GM19025 (cell line): ENCODE measurements at regions not wholly inside any gene's neighbourhood (a gene's known extent, or its start where the extent isn't known, plus 50 kb on each side); places are given as distances from the start of the nearest gene placed in this dataset.

Source experiments
- ATAC-seq: cut with Tn5 transposase; IDR thresholded peaks from one replicate; pipeline ENCODE4 v1.9.1; 2021; ENCODE audit warnings: mild to moderate bottlenecking, low read depth, moderate library complexity; ENCODE audit not compliant: unreplicated experiment

DNA sequence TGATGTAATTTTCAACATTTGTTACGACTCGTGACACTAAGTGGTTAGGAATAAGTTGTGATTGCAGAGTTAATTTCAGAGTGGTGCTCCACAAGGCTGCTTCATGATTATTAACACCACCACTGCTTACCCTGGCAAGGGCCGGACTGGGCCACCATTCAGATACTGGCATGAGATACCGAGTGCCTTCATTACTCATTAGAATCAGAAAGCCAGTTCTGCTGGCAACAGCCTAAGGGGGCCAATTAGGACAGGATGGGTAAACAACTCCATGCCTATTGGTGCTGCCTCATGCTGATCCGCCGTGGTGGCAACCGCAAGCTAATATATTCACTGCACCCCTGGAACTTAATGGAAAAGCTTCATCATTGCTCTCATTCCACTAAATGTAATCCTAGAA lies 575.1 kb downstream of the EFNB2 start:
- ATAC-seq: no peak

GRCh38 chr13:105959876-105960275 lies 575.6 kb downstream of the EFNB2 start:
- no peak for ATAC-seq

DNA sequence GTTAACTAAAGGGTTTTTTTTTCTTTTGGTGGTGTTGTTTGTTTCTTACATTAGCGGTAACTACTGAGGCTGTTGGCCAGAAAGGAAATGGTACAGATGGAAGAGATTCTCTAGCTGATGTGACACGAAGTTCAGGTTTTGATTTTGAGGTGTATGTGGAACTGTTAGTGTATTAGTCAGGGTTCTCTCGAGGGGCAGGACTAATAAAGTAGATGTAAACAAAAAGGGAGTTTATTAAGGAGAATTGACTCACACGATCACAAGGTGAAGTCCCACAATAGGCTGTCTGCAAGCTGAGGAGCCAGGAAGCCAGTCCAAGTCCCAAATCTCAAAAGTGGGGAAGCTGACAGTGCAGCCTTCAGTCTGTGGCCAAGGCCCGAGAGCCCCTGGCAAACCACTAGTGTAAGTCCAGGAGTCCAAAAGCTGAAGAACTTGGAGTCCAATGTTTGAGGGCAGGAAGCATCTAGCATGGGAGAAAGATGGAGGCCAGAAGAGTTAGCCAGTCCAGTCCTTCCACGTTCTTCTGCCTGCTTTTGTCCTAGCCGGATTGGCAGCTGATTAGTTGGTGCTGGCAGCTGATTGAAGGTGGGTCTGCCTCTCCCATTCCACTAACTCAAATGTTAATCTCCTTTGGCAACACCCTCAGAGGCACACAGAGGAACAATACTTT lies 577.6 kb downstream of the EFNB2 start:
- no peak for ATAC-seq

DNA sequence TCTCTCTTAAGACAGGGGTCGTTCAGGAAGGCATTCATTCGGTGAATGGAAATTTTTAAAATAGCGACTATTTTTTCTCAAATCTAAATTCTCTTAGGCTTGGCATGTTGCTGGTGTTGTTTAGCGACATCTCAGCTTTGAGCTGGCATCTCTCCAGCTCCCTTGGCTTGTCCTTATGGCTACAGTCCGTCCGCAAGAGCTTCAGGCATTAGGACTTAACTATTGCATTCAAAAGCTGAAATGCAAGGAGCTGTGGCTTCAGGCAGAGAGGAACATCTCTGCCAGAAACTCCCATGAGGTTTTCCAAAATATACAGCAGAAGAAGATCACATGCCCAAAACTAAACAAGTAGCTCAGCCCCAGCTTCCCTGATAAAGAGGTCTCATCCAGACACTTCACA lies 578.5 kb downstream of the EFNB2 start:
- ATAC-seq: no peak

GRCh38 chr13:105952973-105953290 lies 582.5 kb downstream of the EFNB2 start:
- no peak for ATAC-seq

DNA sequence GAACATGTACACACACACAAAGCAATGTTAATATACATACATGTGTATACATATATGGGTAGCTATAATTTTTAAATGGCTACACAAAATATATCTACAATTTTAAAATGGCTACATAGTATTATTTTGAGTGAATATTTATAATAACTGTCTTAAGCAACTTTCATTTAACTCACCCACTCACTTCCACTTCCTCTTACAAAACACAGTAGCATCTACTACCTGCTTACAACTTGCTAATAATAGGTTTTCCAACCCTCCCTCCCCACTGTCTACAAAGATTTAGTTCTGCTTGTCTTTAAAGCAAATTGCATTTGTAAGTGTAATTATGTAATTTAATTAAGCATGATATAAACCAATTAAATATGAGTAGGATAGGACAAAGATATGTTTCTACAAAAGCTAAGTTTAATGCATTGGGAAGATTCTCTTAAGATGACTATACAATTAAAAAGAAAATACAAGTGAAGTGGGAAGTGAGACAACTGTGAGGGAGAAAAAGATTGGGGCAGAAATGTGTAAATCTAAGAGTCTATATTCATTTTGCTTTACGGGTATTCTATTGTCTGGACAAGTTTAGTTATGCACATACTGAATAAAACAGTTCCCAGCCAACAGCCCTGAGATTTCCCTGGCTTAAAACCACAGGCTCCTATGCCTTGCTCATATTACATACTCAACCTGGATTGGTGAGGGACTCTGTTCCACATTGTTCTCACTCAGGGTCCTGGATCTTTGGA lies 583.1 kb downstream of the EFNB2 start:
- no peak for ATAC-seq

- ATAC-seq: no peak
Observed at GRCh38 chr13:105948143-105948542, 587.3 kb downstream of the EFNB2 start.

- no peak for ATAC-seq
Observed at GRCh38 chr13:105940882-105941281, 594.6 kb downstream of the EFNB2 start.

GRCh38 chr13:105937451-105937850 lies 598.0 kb downstream of the EFNB2 start:
- ATAC-seq: no peak

GRCh38 chr13:105936816-105937215 lies 598.6 kb downstream of the EFNB2 start:
- ATAC-seq: no peak

DNA sequence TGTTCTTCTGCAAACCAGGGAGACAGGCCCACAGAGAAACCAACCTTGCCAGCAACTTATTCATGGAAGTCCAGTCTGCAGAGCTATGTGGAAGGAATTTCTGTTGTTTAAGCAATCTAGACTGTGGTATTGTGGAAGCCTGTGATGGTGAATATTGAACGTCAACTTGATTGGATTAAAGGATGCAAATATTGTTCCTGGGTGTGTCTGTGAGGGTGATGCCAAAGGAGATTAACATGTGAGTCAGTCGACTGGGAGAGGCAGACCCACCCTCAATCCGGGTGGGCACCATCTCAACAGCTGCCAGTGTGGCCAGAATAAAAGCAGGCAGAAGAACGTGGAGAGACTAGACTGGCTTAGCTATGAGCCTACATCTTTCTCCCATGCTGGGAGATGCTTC lies 606.0 kb downstream of the EFNB2 start:
- no peak for ATAC-seq

DNA sequence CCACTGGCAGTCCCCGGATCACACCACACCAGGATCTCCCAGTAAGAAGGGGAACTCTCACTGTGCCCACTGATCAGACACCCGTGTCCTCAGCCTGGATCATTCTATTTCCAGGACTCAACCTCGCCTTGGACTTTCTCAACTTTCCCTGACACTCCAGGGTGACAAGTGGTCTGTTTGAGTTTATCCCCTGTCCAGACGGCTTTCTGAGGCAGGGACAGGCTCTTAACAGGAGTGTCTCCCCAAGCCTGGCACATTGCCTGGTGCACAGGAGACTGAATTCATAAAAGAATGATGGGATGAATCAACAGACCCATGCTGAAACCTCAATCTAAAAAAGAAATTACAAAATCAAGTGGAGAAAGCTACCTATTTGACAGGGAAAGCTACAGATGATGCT lies 606.6 kb downstream of the EFNB2 start:
- no peak for ATAC-seq

DNA sequence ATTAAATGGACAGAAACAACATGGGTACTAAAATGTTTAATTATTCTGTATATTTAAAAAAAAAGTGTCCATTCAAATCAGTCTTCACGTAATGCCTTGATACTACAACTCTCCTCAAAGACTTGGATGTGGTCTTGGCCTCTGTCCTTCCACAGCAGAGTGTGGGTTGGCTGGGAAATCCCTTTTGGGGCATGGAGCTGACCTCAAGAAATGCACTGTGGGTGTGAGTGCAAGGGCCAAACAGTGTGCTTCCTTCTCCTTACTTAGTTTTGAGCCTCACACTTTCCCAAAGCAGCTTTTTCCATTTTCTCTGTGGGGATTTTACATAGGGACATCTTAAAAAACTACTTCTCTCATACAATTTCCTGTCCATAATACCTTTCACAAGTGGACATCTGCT lies 607.4 kb downstream of the EFNB2 start:
- ATAC-seq: no peak

GRCh38 chr13:105925496-105925895 lies 610.0 kb downstream of the EFNB2 start:
- ATAC-seq: no peak

GRCh38 chr13:105921711-105922110 lies 613.8 kb downstream of the EFNB2 start:
- ATAC-seq: no peak

- no peak for ATAC-seq
Observed at GRCh38 chr13:105920370-105920769, 615.1 kb downstream of the EFNB2 start.

- no peak for ATAC-seq
Observed at GRCh38 chr13:105918842-105919741, 616.4 kb downstream of the EFNB2 start.

DNA sequence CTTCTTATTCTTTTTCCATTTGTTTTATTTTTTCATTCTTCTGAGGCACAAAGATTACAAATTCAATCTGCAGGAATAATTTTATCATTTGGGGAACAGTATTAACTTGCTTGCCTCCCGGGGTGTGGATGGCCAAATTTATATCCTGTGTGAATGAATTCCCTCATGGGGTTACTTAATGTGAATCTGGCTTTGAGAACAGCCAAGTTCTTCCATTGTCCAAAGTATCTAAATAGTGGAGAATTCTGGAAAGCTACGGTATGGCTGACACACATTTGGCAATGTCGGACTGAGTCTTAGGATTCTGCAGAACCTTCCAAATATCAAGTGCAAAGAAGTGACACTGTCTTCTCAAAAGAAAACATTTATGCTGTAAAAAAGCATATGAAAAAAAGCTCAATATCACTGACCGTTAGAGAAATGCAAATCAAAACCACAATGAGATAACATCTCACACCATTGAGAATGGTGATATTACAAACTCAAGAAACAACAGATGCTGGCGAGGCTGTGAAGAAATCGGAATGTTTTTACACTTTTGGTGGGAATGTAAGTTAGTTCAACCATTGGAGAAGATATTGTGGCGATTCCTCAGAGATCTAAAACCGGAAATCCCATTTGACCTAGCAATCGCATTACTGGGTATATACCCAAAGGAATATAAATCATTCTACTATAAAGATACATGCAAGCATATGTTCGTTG lies 620.2 kb downstream of the EFNB2 start:
- no peak for ATAC-seq

DNA sequence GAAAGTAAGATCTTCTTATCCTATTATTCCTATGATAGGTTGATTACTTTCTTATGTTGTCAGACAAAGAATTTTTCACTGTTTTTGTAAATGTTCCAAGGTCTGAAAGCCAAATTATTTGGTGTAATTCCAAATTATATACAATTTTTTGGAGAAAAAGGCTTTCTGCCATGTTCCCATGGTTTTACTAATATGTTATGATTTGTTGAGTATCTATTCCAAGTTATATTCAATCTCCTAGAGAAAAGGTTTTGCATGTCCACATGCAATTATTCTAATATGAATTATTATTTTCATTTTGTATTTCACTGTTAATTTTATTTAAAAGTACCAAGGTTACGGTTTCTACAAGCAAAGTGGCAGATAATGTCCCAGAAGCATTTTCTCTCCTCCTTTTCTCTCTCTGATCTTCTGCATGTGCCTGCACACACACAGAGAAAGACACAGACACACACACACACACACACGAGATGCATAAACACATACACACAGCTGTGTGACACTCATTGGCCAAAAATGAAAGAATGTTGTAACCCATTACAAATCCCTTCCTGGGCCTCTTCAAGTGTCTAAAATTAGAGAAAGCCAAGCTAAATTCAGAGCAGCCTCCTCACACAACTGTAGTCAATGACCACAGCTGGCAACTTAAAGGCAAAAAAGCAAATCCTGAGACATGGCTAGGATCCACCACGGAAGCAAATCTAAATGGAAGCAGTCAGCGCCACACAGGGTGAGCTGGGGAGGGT lies 621.0 kb downstream of the EFNB2 start:
- no peak for ATAC-seq

GRCh38 chr13:105908586-105908985 lies 626.9 kb downstream of the EFNB2 start:
- no peak for ATAC-seq
